Loucy (cell line): ENCODE measurements at regions not wholly inside any gene's neighbourhood (a gene's known extent, or its start where the extent isn't known, plus 50 kb on each side); places are given as distances from the start of the nearest gene placed in this dataset.

Experiments
- H2AFZ ChIP-seq: fragments of 200-600 bp; sonication (generic); 2 replicates; pipeline ENCODE4 v1.6.0; 2016; ENCODE audit warnings: antibody characterized with exemption, mild to moderate bottlenecking, low read length, moderate library complexity
- H3F3A ChIP-seq: fragments of 200-600 bp; 2 replicates; pipeline ENCODE4 v1.6.0; 2016; ENCODE audit warnings: antibody characterized with exemption, low read depth, mild to moderate bottlenecking
- H3K27me3 ChIP-seq: fragments of 200-600 bp; sonication (generic); 2 replicates; pipeline ENCODE4 v1.6.1; 2014; ENCODE audit warnings: low read length, mild to moderate bottlenecking; ENCODE audit not compliant: insufficient read depth, poor library complexity, severe bottlenecking
- H3K36me3 ChIP-seq: fragments of 200-600 bp; sonication (generic); 2 replicates; pipeline ENCODE4 v1.6.1; 2016; ENCODE audit warnings: low read length; ENCODE audit not compliant: insufficient read depth
- H3K4me1 ChIP-seq: fragments of 200-600 bp; sonication (generic); 2 replicates; pipeline ENCODE4 v1.5.1; 2014; ENCODE audit warnings: low read length, mild to moderate bottlenecking; ENCODE audit not compliant: insufficient read depth, poor library complexity, severe bottlenecking
- H3K4me2 ChIP-seq: fragments of 200-600 bp; sonication (generic); 2 replicates; pipeline ENCODE4 v1.6.0; 2014; ENCODE audit warnings: antibody characterized with exemption, low read length, low read depth, mild to moderate bottlenecking; ENCODE audit not compliant: poor library complexity, severe bottlenecking
- H3K4me3 ChIP-seq: fragments of 200-600 bp; sonication (generic); 2 replicates; pipeline ENCODE4 v1.5.1; 2014; ENCODE audit warnings: low read length, mild to moderate bottlenecking, mixed read lengths; ENCODE audit not compliant: poor library complexity, severe bottlenecking
- H3K79me2 ChIP-seq: fragments of 200-600 bp; sonication (generic); 2 replicates; pipeline ENCODE4 v1.6.1; 2014; ENCODE audit warnings: low read length; ENCODE audit not compliant: insufficient read depth
- H3K9ac ChIP-seq: fragments of 200-600 bp; sonication (generic); 2 replicates; pipeline ENCODE4 v1.6.0; 2014; ENCODE audit warnings: mild to moderate bottlenecking, low read depth, low read length, moderate library complexity; ENCODE audit not compliant: poor library complexity, severe bottlenecking
- H3K9me2 ChIP-seq: fragments of 200-600 bp; sonication (generic); replicated peaks from 2 replicates; pipeline ENCODE4 v1.6.1; 2016; ENCODE audit warnings: low read depth, low read length, mixed read lengths
- H3K9me3 ChIP-seq: fragments of 200-600 bp; sonication (generic); 2 replicates; pipeline ENCODE4 v1.6.1; 2014; ENCODE audit warnings: mild to moderate bottlenecking, antibody characterized with exemption, low read length, low read depth; ENCODE audit not compliant: insufficient read depth
- H4K20me1 ChIP-seq: fragments of 200-600 bp; sonication (generic); 2 replicates; pipeline ENCODE4 v1.6.0; 2014; ENCODE audit warnings: antibody characterized with exemption, low read length, mild to moderate bottlenecking; ENCODE audit not compliant: insufficient read depth, poor library complexity, severe bottlenecking
- CTCF ChIP-seq: fragments of 200-600 bp; sonication (generic); conservative IDR thresholded peaks from 2 replicates; pipeline ENCODE4 v1.5.1; 2014; ENCODE audit warnings: mild to moderate bottlenecking, antibody characterized with exemption, low read length
- EZH2phosphoT487 ChIP-seq: fragments of 200-600 bp; IDR thresholded peaks from 2 replicates; pipeline ENCODE4 v1.6.1; 2018; ENCODE audit warnings: antibody characterized with exemption, mild to moderate bottlenecking, moderate library complexity, borderline replicate concordance

GRCh38 chr6:82569022-82569421 lies 205.4 kb downstream of the TPBG start:
- Histone ChIP-seq H3K9ac (no peak overlapping the region), H3K36me3 (no peaks in the 10 kb centered on the region)

GRCh38 chr6:82570083-82570482 lies 206.5 kb downstream of the TPBG start:
- H3K4me3 ChIP-seq, result no peak overlapping the region
- H3K79me2 ChIP-seq, result no peaks in the 10 kb centered on the region
- H3K9me3 ChIP-seq, result no peaks in the 10 kb centered on the region
- H3K4me2 ChIP-seq, result no peak overlapping the region
- H2AFZ ChIP-seq, result no peak overlapping the region
- no peaks in the 10 kb centered on the region for H3K4me1 ChIP-seq
- H3K9me2 ChIP-seq, result no peaks in the 10 kb centered on the region
- no peak overlapping the region for H3K9ac ChIP-seq
- no peaks in the 10 kb centered on the region for H3F3A ChIP-seq
- no peaks in the 10 kb centered on the region for H3K27me3 ChIP-seq
- TF ChIP-seq CTCF (no peak), EZH2phosphoT487 (no peak)
- H4K20me1 ChIP-seq, result no peaks in the 10 kb centered on the region
- no peaks in the 10 kb centered on the region for H3K36me3 ChIP-seq

More at GRCh38 chr6:82569022-82569421, 205.4 kb downstream of the TPBG start:
- Histone ChIP-seq H3K4me2 (no peak overlapping the region), H2AFZ (no peak overlapping the region), H4K20me1 (no peaks in the 10 kb centered on the region), H3K79me2 (no peaks in the 10 kb centered on the region), H3K27me3 (no peaks in the 10 kb centered on the region), H3K4me3 (no peak overlapping the region), H3K4me1 (no peaks in the 10 kb centered on the region), H3K9me3 (no peaks in the 10 kb centered on the region), H3K9me2 (no peaks in the 10 kb centered on the region), H3F3A (no peaks in the 10 kb centered on the region)
- TF ChIP-seq EZH2phosphoT487, result no peak
- TF ChIP-seq CTCF, result no peak

GRCh38 chr6:82571455-82571854 lies 207.8 kb downstream of the TPBG start:
- Histone ChIP-seq H3K36me3 (no peaks in the 10 kb centered on the region), H3K4me2 (no peak overlapping the region), H3K4me1 (no peaks in the 10 kb centered on the region), H3K9me3 (no peaks in the 10 kb centered on the region), H4K20me1 (no peaks in the 10 kb centered on the region), H3F3A (no peaks in the 10 kb centered on the region), H3K79me2 (no peaks in the 10 kb centered on the region), H3K9ac (no peak overlapping the region), H2AFZ (no peak overlapping the region), H3K27me3 (no peaks in the 10 kb centered on the region), H3K9me2 (no peaks in the 10 kb centered on the region), H3K4me3 (no peak overlapping the region)
- TF ChIP-seq EZH2phosphoT487, result no peak
- no peak for TF ChIP-seq CTCF
